HG03064 (cell line): ENCODE measurements at regions not wholly inside any gene's neighbourhood (a gene's known extent, or its start where the extent isn't known, plus 50 kb on each side); places are given as distances from the start of the nearest gene placed in this dataset.

ENCODE experiments used
- ATAC-seq: cut with Tn5 transposase; IDR thresholded peaks from one replicate; pipeline ENCODE4 v1.9.1; 2021; ENCODE audit warnings: low read depth; ENCODE audit not compliant: unreplicated experiment

DNA sequence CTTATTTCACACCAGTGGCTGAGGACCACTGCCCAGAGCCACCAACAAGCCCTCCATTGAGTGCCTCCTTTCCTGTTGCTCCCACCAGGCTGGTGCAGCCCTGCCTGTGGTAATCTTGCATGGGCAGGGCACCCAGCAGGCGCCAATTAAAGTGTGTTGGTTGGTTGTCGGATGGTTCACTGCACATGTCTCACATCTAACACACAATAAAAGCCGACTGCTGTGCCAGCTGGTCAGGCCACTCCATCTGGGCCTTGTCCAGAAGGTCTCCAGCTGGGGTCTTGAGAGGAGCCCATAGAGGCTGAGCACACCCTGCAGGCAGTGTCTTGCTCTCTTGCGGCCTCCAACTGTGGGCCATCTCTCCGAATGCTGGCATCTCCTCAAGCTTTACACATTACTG, 494.8 kb upstream of the KLHL29 start:
- ATAC-seq, result no peak

DNA sequence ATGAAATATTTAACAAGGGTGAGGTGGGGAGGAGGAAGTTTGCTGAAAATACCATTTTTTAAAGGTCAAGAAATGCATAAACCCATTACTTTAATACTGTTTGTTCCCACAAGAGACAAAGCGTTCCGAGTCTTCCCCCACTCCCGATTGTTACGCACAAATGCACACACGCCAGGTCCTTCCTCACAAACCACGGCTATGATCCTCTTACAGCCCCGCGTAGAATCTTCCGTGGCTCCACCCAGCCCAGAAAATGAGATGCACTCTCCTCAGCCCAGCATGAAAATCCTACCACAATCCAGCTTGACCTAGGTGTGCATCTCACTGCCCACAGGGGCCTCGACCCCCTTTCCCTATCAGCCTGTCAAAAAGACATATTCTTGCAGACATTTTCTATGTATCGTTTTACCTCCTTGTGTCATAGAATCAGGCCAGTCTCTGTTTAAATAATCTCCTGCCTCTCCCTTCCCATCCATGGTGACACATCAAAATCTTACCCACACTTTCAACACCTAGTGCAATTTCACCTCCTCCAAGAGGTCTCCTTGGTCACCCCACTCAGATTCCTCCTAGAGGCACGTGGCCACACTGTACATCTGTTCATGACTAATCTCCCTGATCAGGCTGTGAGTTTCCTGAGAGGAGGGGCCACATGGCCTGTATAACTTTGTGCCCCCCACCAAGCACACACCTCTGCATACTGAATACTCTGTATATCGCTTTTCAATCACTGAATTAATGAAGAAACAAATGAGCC, 491.0 kb upstream of the KLHL29 start:
- ATAC-seq, result no peak

DNA sequence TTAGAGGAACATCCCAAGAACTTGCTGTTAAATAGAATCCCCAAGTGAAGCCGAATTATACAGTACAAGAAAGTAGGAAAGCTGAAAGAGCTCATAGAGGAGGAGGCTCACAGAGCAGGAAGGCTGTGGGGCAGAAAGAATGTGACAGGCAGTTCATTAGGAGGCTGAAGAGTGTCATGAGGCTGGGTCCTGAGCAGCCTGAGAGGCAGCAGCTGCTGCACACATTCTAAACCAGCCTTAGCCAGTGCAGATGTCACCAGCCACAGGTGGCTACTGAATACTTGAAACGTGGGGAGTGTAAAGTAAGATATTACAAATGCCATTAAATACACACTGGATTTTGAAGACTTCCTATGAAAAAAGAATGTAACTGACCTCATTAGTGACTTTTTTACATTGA, 490.2 kb upstream of the KLHL29 start:
- no peak for ATAC-seq

DNA sequence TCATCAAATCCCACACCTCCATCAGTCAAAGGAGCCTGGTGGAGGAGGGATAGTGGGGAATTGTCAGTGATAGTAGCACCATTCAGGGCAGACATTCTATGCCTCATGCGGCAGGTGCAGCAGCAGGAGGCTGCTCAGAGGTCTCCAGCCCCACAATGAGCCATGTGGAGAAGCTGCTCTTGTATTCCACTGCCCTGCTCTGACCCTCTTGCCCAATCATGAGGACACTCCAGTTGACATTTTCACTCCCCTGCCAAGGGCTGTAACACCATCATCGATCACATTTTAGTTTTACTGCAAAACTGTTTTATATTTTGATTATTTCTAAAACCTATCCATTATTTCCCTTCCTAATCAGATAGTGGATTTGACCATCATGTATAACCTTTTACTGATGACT, 487.6 kb upstream of the KLHL29 start:
- ATAC-seq, result no peak

DNA sequence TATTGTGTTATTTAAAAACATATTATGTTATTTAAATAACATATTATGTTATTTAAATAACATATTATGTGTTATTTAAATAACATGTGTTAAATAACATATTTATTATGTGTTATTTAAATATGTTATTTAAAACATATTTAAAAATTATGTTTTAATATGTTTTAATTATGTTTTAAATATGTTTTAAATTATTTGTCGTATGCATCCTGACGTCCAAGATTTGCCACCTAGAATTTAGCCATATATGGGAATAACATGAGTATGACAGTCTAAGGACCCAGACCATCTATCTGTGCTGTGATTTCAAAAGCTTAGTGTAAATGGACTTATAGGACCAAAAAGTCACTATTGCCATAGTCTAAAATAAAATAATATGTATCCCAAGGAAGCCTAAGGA, 484.3 kb upstream of the KLHL29 start:
- no peak for ATAC-seq

DNA sequence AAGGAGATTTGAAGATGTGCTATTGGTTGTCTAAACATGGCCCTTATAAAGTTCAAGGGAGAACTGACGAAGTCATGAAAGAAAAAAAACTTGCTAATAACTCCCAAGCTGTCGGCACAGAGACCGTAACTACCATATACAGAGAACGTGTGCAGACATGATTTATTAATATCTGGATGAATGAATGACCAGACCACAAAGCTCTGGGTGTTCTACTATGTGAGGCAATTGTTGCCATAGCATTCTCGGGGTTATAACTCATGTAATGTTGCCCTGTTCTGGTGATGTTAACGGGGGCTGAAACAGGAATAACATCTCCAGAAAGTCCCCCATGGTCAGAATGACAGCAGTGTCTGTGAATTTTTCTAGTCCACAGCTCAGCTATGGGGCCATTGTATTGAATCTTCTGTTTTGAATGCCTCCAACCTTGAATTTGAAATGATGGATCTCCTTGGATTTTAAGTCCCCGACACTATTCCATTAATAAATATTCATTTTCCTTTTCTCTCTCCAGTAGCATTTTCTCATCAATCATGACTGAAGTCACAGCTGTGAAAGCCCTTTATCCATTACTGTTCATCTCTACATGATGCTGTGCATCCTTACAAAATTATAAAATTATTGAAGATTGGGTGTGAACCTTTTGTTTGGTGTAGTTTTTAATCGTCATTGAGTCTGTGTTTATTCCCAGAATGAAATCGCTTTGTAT, 483.4 kb upstream of the KLHL29 start:
- no peak for ATAC-seq

DNA sequence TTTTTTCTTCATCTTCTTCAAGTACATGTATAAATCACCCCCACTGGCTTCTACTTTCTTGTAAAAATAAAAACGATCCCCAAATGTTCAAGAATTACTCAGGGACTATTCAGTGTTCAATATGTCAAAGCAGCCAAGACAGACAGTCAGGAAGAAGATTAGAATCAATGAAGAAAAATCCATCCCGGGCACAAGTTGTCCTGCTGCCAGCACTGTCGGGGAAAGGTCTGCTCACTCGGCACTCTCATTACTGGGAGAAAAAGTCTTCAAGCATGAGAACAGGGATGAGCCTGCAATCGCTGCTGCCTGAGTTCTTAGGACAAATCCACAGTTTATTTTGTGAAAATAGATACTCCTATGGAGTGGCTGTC, 482.8 kb upstream of the KLHL29 start:
- no peak for ATAC-seq

DNA sequence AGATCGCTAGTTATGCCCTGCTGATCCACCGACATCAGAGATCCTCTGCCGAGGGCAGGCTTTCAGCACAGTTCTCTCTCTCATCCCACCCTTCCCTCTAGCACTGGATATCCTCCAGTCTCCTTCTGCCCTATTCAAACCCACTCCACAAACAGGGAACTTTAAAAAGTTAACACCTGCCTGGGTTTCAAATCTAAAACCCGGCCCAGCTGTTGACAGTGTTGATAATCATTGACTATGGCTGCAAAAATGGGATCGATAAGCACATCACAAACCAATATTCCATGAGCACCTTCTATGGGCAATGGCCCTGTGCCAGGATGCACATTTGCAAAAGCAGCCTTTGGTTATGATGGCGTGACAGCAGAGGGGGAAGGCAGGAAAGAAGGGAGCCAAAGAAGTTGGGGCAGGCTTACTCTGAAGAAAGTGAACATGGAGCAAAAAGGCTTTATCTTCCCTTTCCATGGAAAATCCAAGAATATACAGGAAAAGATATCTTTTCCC, 482.3 kb upstream of the KLHL29 start:
- no peak for ATAC-seq

DNA sequence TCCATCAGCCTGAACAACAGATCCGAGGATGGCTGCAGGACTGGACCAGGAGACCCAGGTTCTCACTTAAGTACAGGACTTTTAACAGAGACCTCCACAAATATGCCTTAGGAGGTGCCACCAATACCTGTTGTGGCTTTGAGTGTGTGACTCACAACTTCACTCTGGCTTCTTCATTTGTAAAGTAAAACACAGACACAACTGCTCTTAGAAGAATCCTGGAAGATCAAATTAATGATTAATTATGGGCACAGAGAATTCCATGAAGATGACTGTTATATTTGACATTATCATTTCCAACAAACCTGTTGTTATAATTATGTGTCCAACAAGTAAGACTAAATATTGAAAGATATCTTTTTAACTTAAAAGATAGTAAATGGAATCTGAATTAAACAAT, 481.4 kb upstream of the KLHL29 start:
- ATAC-seq, result no peak

DNA sequence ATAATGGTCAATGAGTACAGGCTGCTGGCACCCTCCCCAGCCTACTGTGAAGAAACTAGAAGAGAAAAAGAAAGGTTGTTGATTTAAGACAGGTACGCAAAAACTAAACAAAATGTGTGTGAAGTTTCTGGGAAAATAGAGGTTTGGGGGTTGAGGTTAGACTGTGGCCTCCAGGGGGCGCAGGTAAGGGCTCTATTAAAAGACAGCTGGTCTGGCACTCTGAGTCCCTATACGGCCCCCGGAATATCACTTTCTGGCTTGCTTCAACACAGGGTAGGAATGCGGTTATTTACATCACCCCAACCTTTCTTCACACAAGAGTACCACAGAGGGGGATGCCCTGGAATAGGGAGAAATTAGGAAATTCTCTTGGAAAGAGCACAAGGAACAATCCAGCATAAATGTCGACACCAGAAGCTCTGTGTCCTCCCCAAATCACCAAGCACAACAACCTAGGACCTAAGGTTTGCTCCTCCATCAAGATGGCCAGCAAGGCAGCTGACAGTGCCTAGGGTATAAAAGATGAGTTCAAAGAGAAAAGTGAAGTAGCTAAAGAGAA, 480.8 kb upstream of the KLHL29 start:
- no peak for ATAC-seq

DNA sequence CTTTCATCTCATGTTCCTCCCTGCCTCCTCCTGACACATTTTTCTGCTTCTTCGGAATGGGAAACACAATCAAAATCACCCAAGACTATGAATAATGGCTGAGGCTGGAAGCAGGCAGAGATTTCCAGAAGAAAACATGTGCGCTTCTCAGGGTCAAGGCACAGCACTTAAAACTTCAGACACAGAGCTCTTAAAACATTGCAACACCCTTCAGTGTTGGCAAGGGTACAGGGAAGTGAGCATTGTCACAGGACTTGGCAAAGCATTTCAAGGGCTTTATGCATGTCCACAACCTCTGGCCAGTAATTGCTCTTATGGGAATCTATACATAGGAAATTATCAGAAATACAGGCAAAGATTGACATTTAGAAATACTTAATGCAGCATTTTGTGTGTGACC, 477.6 kb upstream of the KLHL29 start:
- ATAC-seq, result no peak

DNA sequence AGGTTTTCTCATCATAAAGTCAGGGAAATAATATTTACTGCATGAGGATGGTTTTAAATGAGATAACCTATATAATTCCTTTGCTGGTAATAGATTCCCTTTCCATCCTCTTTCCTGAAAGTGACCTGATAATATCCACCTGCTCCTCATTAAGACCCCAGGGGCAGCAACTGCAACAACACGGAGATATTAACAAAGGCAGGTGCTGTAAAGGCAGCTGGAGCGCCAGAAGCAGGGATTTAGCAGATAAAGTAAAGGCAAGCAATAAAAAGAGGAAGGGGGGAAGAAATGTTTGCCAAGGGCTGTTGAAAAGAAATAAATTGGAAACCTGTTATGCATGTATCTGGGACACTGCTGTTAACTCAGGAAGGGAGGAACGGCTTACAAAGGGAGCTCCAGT, 472.6 kb upstream of the KLHL29 start:
- ATAC-seq, result no peak

DNA sequence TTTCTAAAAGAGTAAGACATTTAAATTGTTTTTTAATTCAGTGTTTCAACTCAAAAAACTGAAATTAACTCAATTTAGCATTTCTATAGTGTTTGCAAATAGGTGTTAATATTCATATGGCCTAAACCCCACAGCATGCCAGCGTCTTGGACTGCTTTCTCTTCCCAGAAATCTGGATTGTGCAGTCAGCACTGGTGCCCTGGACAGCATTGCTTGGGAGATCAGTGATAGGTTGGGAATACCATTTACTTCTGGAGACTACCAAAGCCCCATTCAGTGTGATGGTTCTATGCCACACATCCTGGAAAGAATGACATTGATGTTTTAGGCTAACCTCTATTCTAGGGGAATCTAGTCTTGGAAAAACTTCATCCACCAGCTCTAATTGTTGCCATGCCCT, 455.0 kb upstream of the KLHL29 start:
- ATAC-seq, result no peak

DNA sequence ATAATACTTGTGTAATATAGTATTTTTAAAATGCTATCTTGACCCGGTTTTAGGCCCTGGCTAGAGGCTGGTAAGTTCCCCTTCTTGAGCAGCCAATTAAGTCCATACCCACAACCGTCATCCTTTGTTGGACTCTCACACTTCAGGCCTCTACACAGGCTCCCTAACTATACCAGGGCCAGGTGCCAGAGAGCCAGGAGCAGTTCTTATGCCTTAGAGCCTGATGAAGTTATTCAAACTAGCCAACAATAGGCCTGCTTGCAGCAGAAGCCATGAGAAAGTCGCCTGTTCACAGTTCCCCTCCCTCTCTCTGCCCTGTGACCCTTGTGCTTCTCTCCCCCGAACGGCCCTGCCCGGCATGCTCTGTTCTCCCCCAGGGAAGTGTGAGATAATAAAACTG, 454.2 kb upstream of the KLHL29 start:
- no peak for ATAC-seq

DNA sequence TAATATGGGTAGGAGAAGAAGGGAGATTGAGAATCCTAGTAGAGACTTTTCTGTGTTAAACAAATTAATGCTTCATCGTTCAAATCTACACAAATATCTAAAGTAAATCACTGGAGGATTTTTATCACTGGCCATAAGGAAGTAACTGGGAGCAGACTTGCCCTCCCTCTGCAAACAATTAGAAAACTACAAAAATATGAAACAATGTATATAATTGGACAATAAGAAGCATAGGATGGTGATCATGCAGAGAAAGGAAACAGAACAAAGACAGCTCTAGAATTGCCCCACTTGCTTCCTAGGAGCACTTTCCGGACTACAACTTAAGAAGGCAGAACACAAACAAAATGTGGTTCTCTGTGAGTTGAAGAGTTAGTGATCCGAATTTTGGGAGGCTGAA, 452.7 kb upstream of the KLHL29 start:
- ATAC-seq, result no peak

DNA sequence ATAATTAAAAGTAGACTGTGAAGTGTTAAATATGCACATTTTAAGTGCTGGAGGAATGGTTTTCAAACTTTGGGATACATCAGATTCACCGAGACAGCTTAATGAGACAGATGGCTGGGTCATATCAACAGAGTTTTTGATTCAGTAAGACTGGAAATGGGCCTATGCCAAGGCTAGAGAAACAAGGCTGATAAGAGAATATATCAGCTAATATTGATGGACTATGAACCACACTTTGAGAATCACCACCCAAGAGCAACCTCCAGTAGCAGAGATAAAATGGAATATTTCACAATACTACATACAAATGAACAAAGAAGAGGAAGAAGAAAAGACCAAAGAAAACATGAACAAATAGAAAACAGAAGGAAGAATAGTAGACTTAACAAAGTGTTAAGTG, 450.2 kb upstream of the KLHL29 start:
- ATAC-seq, result no peak

DNA sequence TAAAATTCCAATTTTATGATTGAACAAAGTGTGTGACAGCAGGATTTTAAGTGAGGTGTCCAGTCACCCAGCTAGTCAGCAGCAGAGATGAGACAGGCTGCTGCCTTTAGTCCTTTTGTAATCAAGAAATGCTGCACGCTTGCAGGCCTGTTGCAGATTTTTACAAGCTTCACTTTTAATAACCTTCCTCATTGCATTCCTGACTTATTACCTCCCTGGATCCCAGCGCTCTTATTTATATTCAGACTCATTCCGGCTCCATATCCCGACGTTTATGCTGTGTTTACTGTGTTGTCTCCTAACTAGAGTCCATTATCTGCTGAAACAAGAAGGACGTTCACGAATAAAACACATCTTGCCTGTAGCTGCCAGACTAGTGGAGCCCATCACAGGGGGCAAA, 442.5 kb upstream of the KLHL29 start:
- no peak for ATAC-seq

DNA sequence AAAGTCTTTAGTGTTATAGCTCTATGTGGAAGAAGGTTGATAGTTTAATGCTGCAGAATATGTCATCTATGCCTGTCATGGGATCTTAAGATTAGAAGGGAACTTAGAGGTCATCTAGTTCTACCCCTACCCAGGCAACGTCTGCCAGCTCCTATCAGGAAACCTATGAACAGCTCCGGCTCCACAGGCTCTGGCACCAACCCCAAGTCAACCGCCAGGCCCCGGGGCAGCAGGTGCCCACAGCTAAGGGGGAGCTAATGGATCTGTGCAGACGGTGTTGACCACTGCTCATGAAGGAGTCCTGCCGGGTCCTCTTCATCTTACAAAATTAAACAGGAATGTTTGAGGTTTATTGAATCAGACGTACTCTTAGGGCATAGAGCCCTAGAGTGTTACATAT, 440.8 kb upstream of the KLHL29 start:
- no peak for ATAC-seq

DNA sequence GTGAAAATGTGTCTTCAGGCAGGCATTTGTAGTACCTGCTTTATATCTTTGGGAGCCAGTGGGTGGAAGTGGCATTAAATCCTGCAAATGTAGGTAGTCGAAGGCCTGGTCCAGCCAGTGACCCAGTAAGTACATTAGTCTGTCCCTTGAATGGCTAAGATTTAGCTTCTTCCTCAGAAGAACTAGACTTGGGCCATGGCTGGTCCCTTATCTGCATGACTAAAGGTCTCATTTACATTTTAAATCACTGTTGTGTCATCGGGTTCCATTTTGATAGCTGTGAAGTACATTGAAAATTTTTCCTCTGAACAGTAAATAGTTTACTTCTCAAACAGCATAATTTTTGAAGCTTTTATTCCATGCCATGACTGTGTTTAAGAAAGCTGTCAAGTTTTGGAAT, 438.4 kb upstream of the KLHL29 start:
- ATAC-seq, result no peak

DNA sequence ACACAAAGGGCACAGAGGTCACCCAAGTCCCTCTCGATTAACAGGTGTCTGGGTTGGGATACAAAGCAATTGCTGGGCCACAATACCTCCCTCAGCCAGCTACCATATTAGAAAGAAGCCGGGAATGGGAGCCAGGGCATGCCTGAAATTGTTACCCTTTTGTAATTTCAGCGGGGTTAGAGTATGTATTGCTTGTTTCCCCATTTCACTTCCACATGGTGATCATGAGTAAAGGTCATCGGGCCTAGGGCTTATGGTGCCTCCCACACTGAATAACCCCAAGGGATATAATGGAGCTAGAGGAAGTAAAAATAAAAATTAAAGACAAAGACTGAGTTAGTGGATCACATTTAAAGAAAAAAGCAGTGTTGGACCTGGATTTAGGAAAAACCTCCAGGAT, 437.2 kb upstream of the KLHL29 start:
- no peak for ATAC-seq

DNA sequence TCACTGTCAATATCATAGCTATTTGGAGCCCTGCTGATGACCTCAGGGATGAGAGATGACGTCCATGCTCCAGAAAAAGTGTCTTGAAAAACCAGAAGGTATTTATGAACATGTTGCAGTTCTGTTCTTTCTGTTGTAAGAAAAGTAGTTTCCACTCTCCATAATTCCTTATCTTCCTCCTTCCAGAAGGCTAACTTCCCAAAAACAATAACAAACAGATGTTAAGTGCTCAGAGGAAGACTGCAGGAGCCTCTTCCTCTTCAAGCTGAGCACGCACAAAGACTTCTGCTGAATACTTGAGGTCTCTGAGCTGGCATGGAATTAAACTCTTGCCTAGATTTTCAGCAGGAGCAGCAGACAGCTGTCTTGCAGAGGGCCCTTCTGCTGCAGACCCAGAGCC, 434.5 kb upstream of the KLHL29 start:
- no peak for ATAC-seq

DNA sequence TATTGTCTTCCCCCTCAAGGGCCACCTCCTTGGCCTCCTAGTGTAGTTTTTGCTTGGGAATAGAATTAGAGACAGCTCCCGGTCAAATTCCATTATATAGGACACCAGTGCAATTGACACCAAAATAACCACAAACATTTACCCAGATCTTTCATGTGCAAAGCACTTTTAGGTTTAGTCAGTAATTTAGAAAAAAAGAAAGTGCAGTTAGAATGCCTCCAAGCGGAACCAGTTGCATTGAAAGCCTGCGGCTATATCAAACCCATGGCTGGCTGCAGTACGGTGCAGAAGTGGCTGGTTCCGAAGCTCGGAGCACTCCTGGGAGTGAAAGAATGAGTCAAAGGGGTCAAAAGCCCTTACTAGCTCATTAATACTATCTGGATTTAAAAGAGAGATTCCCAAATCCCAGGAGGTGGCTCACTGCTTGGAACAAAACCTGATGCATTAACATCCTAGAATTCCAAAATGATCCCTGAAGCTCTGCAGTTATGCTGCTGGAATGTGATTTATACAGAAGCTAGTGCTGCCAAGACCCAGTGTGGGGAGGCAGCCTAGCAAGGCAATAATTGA, 432.2 kb upstream of the KLHL29 start:
- no peak for ATAC-seq
